ENCODE measurements at regions not wholly inside any gene's neighbourhood (a gene's known extent, or its start where the extent isn't known, plus 50 kb on each side); places are given as distances from the start of the nearest gene placed in this dataset.
A peak's percentile ranks its signal among the peaks of the same experiment; 100 is the strongest.

- no peak for ATAC-seq
- intact Hi-C loops (cut with DNase I), result no loop called here
- DNase-seq, result no peak
- Histone ChIP-seq H3K4me3 (no peak overlapping the region), H3K27ac (no peak overlapping the region), H3K9me3 (no peaks in the 10 kb centered on the region), H3K27me3 (no peaks in the 10 kb centered on the region), H3K4me1 (peaks cover 2% of the 10 kb centered on the region), H3K36me3 (replicated peaks in 1 of 2; ENCODE audit: insufficient read depth in 1 of 2, low read depth in 2 of 2) (no peaks in the 10 kb centered on the region)
- TF ChIP-seq POLR2A (IDR thresholded peaks at IDR 0.05) (no peak), CTCF (IDR thresholded peaks at IDR 0.05) (no peak)
Observed at GRCh38 chr13:59601993-59602392, 561.7 kb downstream of the DIAPH3 start.

GRCh38 chr13:59603646-59604045 is 560.1 kb downstream of the DIAPH3 start:
- no peaks in the 10 kb centered on the region for H3K27me3 ChIP-seq
- H3K36me3 ChIP-seq (replicated peaks in 1 of 2; ENCODE audit: insufficient read depth in 1 of 2, low read depth in 2 of 2), result no peaks in the 10 kb centered on the region
- WGBS, 2 donors, result 86 to 92% methylated on average over 2 of the region's 2 CpGs
- no peak overlapping the region for H3K27ac ChIP-seq
- H3K4me3 ChIP-seq, result no peak overlapping the region
- TF ChIP-seq POLR2A (IDR thresholded peaks at IDR 0.05), result no peak
- TF ChIP-seq CTCF (IDR thresholded peaks at IDR 0.05), result no peak
- ATAC-seq (no peak), DNase-seq (no peak)
- no peaks in the 10 kb centered on the region for H3K9me3 ChIP-seq
- peaks cover 19% of the 10 kb centered on the region for H3K4me1 ChIP-seq
- intact Hi-C loops (cut with DNase I), result no loop called here

- ATAC-seq (no peak), DNase-seq (no peak)
- Histone ChIP-seq H3K27me3 (no peaks in the 10 kb centered on the region), H3K27ac (peak overlapping the region in 3 of 4 donors; percentile 30 to 70 (median 56)), H3K36me3 (replicated peaks in 1 of 2; ENCODE audit: insufficient read depth in 1 of 2, low read depth in 2 of 2) (no peaks in the 10 kb centered on the region), H3K4me3 (no peak overlapping the region), H3K9me3 (no peaks in the 10 kb centered on the region), H3K4me1 (peaks cover 20% of the 10 kb centered on the region)
- TF ChIP-seq CTCF (IDR thresholded peaks at IDR 0.05), result no peak
- TF ChIP-seq POLR2A (IDR thresholded peaks at IDR 0.05), result no peak
- intact Hi-C loops (cut with DNase I), result no loop called here
- 6 to 14% methylated on average over 1 of the region's 1 CpG for WGBS, 2 donors
Observed at GRCh38 chr13:59607172-59607571, 556.6 kb downstream of the DIAPH3 start.

- Histone ChIP-seq H3K27ac (peak overlapping the region in 3 of 4 donors; percentile 30 to 70 (median 56)), H3K36me3 (replicated peaks in 1 of 2; ENCODE audit: insufficient read depth in 1 of 2, low read depth in 2 of 2) (no peaks in the 10 kb centered on the region), H3K4me3 (no peak overlapping the region), H3K4me1 (peaks cover 20% of the 10 kb centered on the region), H3K27me3 (no peaks in the 10 kb centered on the region), H3K9me3 (no peaks in the 10 kb centered on the region)
- no peak for DNase-seq
- no peak for TF ChIP-seq POLR2A (IDR thresholded peaks at IDR 0.05)
- no peak for TF ChIP-seq CTCF (IDR thresholded peaks at IDR 0.05)
- 12 to 29% methylated on average over 1 to 2 of the region's 2 CpGs for WGBS, 2 donors
- intact Hi-C loops (cut with DNase I), result no loop called here
- peak; percentile 83 for ATAC-seq
Observed at GRCh38 chr13:59607780-59608233, 555.9 kb downstream of the DIAPH3 start.

- Histone ChIP-seq H3K36me3 (replicated peaks in 1 of 2; ENCODE audit: insufficient read depth in 1 of 2, low read depth in 2 of 2) (no peaks in the 10 kb centered on the region), H3K27me3 (no peaks in the 10 kb centered on the region), H3K27ac (no peak overlapping the region), H3K4me3 (no peak overlapping the region), H3K4me1 (peaks cover 20% of the 10 kb centered on the region), H3K9me3 (no peaks in the 10 kb centered on the region)
- DNase-seq (no peak), ATAC-seq (no peak)
- intact Hi-C loops (cut with DNase I), result no loop called here
- TF ChIP-seq CTCF (IDR thresholded peaks at IDR 0.05) (no peak), POLR2A (IDR thresholded peaks at IDR 0.05) (no peak)
Observed at GRCh38 chr13:59609421-59609820, 554.3 kb downstream of the DIAPH3 start.
